ENCODE measurements at regions not wholly inside any gene's neighbourhood (a gene's known extent, or its start where the extent isn't known, plus 50 kb on each side); places are given as distances from the start of the nearest gene placed in this dataset.

GRCh38 chr13:80977168-80977567 is 636.2 kb upstream of the SPRY2 start:
- TF ChIP-seq CTCF (conservative IDR thresholded peaks at IDR 0.05; ENCODE audit: low read depth in 2 of 2) (no peak), POLR2AphosphoS5 (IDR thresholded peaks at IDR 0.05; ENCODE audit: low read depth) (no peak), EZH2 (IDR thresholded peaks at IDR 0.05; ENCODE audit: low read depth, unreplicated experiment) (no peak), JUNB (IDR thresholded peaks at IDR 0.05; ENCODE audit: unreplicated experiment) (no peak), CREB1 (CRISPR knock-in tag; IDR thresholded peaks at IDR 0.05; ENCODE audit: low read depth) (no peak), REST (IDR thresholded peaks at IDR 0.05; ENCODE audit: unreplicated experiment) (no peak), ZNF114 (CRISPR knock-in tag; IDR thresholded peaks at IDR 0.05) (no peak), EZH2phosphoT487 (IDR thresholded peaks at IDR 0.05; ENCODE audit: unreplicated experiment) (no peak), ETS1 (IDR thresholded peaks at IDR 0.05) (no peak)
